Epithelial cell of esophagus (primary cell): ENCODE measurements at regions not wholly inside any gene's neighbourhood (a gene's known extent, or its start where the extent isn't known, plus 50 kb on each side); places are given as distances from the start of the nearest gene placed in this dataset.

ENCODE experiments used
- DNase-seq: peaks from one replicate; pipeline ENCODE4 v3.0.0; 2010; ENCODE audit warnings: low read depth
- H3K4me3 ChIP-seq: 2 replicates; pipeline ENCODE4 v1.5.1; 2011; ENCODE audit warnings: mild to moderate bottlenecking, low read length, control low read depth
- TF ChIP-seq, protein P1 (sequence below): IDR thresholded peaks from 2 replicates; pipeline ENCODE4 v1.5.1; 2011; ENCODE audit warnings: low read depth, mild to moderate bottlenecking, low read length, control low read depth, inconsistent platforms; ENCODE audit not compliant: insufficient read depth; ENCODE audit errors: missing control alignments

DNA sequence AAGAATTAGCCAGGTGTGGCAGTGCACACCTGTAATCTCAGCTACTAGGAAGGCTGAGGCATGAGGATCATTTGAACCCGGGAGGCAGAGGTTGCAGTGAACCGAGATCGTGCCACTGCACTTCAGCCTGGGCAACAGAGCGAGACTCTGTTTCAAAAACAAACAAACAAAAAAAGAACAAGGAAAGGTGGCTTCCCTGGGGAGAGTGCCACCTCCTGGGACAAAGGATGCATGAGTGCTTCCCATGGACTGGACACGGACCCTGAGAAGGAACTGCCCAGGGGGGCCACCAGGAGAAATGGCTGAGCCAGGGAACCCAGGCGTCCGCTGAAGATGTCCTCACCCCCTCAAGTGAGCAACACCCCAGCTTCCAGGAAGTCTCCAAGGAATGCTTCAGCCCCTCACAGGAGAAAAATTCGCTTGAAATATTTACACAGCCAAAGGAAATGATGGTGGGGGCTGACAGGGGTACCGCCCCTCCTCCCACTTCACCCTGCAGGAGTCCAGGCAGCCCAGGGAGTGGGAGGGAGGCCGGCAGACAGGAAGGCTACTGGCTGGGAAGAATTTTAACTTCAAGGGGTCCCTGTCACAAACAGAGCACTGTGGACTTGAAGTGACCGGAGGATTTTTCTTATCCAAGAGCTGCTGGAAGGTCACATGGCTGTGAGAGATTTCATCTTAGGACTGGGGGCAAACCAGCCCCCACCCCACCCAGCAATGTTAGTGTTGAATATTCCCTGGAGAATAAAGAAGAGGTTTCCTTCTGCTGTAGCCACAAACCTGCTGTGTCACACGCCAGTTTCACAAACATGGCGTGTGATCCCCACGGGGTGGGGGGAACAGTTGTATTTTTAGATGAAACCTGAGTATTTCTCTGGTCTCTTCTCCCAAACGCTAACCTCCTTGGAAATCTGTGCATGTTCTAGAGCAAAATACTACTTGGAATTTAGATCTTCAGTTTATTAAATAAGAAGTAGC lies 90.8 kb upstream of the SLC25A33 start:
- H3K4me3 ChIP-seq: no peak overlapping the region
- TF ChIP-seq, protein P1, sequence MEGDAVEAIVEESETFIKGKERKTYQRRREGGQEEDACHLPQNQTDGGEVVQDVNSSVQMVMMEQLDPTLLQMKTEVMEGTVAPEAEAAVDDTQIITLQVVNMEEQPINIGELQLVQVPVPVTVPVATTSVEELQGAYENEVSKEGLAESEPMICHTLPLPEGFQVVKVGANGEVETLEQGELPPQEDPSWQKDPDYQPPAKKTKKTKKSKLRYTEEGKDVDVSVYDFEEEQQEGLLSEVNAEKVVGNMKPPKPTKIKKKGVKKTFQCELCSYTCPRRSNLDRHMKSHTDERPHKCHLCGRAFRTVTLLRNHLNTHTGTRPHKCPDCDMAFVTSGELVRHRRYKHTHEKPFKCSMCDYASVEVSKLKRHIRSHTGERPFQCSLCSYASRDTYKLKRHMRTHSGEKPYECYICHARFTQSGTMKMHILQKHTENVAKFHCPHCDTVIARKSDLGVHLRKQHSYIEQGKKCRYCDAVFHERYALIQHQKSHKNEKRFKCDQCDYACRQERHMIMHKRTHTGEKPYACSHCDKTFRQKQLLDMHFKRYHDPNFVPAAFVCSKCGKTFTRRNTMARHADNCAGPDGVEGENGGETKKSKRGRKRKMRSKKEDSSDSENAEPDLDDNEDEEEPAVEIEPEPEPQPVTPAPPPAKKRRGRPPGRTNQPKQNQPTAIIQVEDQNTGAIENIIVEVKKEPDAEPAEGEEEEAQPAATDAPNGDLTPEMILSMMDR: no peak
- DNase-seq: no peak

DNA sequence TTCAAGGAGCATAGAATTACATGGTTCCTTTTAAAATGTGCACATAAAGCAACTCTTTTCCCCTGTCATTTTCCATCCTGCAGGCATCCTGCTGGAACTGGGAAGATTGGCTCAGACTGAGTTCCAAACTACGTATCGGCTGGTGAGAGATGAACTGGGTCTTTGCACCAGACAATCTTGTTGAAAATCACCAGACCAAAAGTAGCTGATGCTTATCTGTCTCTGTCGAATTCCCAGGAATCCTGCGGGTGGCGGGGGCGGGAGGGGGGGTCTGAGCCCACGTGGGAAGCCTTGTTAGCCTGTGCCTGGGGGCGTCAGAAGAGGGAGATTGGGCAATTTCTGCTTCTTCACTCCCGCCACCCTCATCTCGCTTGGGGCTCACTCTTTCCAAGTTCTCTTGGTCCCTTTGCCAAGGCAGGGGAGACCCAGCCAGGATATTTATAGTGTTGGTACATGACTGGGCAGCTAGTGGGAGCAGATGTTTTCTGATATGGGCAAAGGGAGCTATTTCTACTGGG lies 90.1 kb upstream of the SLC25A33 start:
- DNase-seq: no peak
- no peak overlapping the region for H3K4me3 ChIP-seq
- TF ChIP-seq, protein P1: no peak

DNA sequence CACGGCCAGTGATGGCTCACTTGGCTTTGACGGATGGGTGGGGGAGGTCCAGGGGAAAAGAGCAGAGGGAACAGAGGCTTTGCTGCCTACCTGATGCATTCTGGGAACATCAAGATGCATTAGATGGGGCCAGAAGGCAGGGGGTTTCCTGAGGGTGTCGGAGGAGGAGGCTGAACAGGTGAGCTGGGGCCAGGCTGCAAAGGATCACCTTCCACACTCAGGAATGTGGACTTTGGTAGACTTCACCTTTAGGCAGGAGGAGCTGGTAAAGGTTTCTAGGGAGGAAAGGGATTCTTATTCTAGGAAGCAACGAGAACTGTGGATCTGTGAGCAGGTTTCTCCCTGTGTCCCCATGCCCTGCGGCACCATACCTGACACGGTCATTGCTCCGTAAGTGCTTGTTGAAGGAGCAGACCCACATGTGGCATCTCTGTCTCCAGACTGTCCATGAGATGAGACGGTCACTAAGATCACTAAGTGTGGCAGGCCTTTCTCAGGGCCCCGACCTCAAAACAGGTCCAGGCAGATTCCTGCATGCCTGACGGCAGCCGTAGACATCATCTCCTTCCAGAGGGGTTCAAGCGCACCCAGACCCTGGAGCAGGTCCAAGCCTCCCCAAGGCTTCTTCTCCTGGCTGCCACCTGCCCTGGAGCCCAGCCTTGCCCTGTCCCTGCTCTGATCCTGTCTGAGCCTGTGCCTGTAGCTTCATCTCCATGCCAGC lies 89.1 kb upstream of the SLC25A33 start:
- no peak for DNase-seq
- no peak overlapping the region for H3K4me3 ChIP-seq
- TF ChIP-seq, protein P1: no peak

DNA sequence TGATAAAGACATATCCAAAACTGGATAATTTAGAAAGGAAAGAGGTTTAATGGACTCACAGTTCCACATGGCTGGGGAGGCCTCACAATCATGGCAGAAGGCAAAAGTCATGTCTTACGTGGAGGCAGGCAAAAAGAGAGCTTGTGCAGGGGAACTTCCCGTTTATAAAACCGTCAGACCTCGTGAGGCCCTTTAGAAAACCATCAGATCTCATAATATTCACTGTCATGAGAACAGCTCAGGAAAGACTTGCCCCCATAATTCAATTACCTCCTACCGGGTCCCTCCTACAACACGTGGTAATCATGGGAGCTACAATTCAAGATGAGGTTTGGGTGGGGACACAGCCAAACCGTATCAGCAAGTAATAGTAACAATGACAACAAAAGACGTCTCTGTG lies 88.2 kb upstream of the SLC25A33 start:
- DNase-seq: no peak
- TF ChIP-seq, protein P1: no peak
- no peak overlapping the region for H3K4me3 ChIP-seq

DNA sequence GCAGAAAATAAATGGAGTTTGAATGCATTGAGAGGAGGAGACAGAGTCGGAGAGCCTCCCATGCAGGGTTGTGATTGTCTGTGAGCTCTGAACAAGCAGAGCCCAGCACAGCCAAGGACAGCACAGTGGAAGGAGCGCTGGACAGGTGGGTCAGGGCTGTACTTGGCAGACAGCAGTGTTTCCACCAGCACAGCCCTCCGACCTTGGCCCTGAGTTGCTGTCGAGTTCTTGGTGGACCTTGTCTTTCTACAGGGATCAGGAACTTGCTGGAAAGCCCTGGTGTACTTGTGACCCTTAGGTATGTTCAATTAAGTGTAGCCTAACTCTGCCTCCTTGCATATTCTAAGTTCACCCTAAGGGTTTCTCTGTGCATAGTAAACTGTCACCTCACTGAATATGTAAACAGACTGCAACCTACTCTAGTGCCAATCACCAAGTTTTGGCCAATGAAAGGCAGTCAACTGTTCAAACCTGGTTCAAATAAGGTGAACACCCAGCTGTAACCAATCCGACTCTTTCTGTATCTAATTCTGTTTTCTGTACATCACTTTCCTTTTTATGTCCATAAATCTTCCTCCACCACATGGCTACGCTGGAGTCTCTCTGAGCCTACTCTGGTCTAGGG lies 86.6 kb upstream of the SLC25A33 start:
- TF ChIP-seq, protein P1: no peak
- no peak overlapping the region for H3K4me3 ChIP-seq
- no peak for DNase-seq

DNA sequence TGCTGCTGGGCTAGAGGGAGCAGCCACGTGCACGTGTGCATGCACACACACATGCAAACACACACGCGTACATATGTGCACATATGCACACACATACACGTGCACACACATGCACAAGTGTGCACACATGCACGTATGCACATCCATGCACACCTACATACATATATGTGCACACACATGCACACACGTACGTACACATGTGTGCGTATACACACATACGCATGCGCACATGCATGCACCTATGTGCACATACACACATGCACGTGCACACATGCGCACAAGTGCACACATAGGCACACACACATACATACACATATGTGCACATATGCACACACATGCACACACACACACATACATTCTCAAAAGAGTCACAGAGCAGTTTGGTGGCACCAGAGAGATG lies 85.9 kb upstream of the SLC25A33 start:
- TF ChIP-seq, protein P1: no peak
- DNase-seq: no peak
- no peak overlapping the region for H3K4me3 ChIP-seq
